ENCODE measurements at regions not wholly inside any gene's neighbourhood (a gene's known extent, or its start where the extent isn't known, plus 50 kb on each side); places are given as distances from the start of the nearest gene placed in this dataset.
"Not testable (repeated sequence)": the region's sequence is repeated elsewhere in the genome, so short reads cannot be mapped to it uniquely, and the experiment has no call there.

- TF ChIP-seq EZH2phosphoT487 (IDR thresholded peaks at IDR 0.05; ENCODE audit: low read depth, severe bottlenecking, unreplicated experiment) (no peak), EZH2 (IDR thresholded peaks at IDR 0.05; ENCODE audit: borderline replicate concordance) (no peak), CTCF (IDR thresholded peaks at IDR 0.05; ENCODE audit: poor library complexity) (no peak)
- 62% methylated on average over 2 of the region's 2 CpGs for WGBS (ENCODE audit: low lambda C conversion rate, missing lambda C conversion rate)
- DNase-seq (ENCODE audit: low spot score) = no peak
- Histone ChIP-seq H3K9me3 (ENCODE audit: low read depth) (no peaks in the 10 kb centered on the region), H3K4me3 (no peak overlapping the region), H3K4me1 (ENCODE audit: insufficient read depth) (no peaks in the 10 kb centered on the region), H4K20me1 (ENCODE audit: insufficient read depth, poor library complexity, severe bottlenecking) (no peaks in the 10 kb centered on the region), H3K27me3 (no peaks in the 10 kb centered on the region), H3K4me2 (no peak overlapping the region), H2AFZ (no peak overlapping the region), H3K36me3 (replicated peaks; ENCODE audit: insufficient read depth, low read depth) (no peaks in the 10 kb centered on the region), H3K27ac (no peak overlapping the region), H3K9me2 (replicated peaks; ENCODE audit: insufficient read depth) (no peaks in the 10 kb centered on the region), H3K79me2 (no peaks in the 10 kb centered on the region)
Observed at GRCh38 chr4:158395889-158396288, 125.8 kb upstream of the RXFP1 start.

GRCh38 chr4:158397781-158398180 lies 123.9 kb upstream of the RXFP1 start:
- H3K27me3 ChIP-seq = no peaks in the 10 kb centered on the region
- H3K4me1 ChIP-seq (ENCODE audit: insufficient read depth) = no peaks in the 10 kb centered on the region
- 94% methylated on average over 2 of the region's 2 CpGs for WGBS (ENCODE audit: low lambda C conversion rate, missing lambda C conversion rate)
- TF ChIP-seq CTCF (IDR thresholded peaks at IDR 0.05; ENCODE audit: poor library complexity) = no peak
- no peak for TF ChIP-seq EZH2phosphoT487 (IDR thresholded peaks at IDR 0.05; ENCODE audit: low read depth, severe bottlenecking, unreplicated experiment)
- TF ChIP-seq EZH2 (IDR thresholded peaks at IDR 0.05; ENCODE audit: borderline replicate concordance) = no peak
- no peak for DNase-seq (ENCODE audit: low spot score)
- no peaks in the 10 kb centered on the region for H3K9me2 ChIP-seq (replicated peaks; ENCODE audit: insufficient read depth)
- H3K4me2 ChIP-seq = no peak overlapping the region
- H2AFZ ChIP-seq = no peak overlapping the region
- H3K9me3 ChIP-seq (ENCODE audit: low read depth) = no peaks in the 10 kb centered on the region
- H3K36me3 ChIP-seq (replicated peaks; ENCODE audit: insufficient read depth, low read depth) = no peaks in the 10 kb centered on the region
- H4K20me1 ChIP-seq (ENCODE audit: insufficient read depth, poor library complexity, severe bottlenecking) = no peaks in the 10 kb centered on the region
- H3K79me2 ChIP-seq = no peaks in the 10 kb centered on the region
- no peak overlapping the region for H3K27ac ChIP-seq
- H3K4me3 ChIP-seq = no peak overlapping the region

DNA sequence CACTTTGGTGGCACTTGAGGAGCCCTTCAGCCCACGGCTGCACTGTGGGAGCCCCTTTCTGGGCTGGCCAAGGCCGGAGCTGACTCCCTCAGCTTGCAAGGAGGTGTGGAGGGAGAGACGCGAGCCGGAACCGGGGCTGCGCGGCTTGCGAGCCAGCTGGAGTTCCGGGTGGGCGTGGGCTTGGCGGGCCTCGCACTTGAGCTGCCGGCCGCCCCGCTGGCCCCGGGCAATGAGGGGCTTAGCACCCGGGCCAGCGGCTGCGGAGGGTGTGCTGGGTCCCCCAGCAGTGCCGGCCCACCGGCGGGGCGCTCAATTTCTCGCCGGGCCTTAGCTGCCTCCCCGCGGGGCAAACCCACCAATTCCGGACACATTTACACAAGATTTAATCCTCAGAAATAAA lies 113.7 kb upstream of the RXFP1 start:
- not testable (repeated sequence) for DNase-seq (ENCODE audit: low spot score); H3K79me2 ChIP-seq; H3K9me3 ChIP-seq (ENCODE audit: low read depth); H3K27ac ChIP-seq; H2AFZ ChIP-seq; H4K20me1 ChIP-seq (ENCODE audit: insufficient read depth, poor library complexity, severe bottlenecking); H3K36me3 ChIP-seq (replicated peaks; ENCODE audit: insufficient read depth, low read depth); H3K4me3 ChIP-seq; H3K9me2 ChIP-seq (replicated peaks; ENCODE audit: insufficient read depth); H3K27me3 ChIP-seq; H3K4me1 ChIP-seq (ENCODE audit: insufficient read depth); H3K4me2 ChIP-seq
- 98% methylated on average over 23 of the region's 29 CpGs for WGBS (ENCODE audit: low lambda C conversion rate, missing lambda C conversion rate)

DNA sequence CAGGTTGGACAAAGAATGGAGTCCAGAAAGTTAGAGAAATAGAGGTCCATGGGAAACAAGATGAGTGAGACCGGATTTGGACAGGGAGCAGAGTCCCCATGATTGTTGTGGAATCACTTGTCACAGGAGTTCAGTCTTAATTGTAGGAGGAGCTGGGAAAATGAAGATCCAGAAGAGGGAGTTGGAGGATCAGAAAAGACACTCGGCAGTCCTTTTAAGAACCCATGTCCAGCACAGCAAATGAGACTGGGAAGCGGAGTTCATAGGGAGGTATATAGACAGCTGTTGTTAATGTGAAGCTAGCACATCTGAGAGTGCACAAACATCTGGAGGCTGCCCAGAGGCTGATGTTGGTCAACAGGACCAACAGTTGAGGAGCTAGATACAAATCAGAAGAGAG lies 111.4 kb upstream of the RXFP1 start:
- Histone ChIP-seq H3K79me2 (no peaks in the 10 kb centered on the region), H3K4me1 (ENCODE audit: insufficient read depth) (no peaks in the 10 kb centered on the region), H4K20me1 (ENCODE audit: insufficient read depth, poor library complexity, severe bottlenecking) (no peaks in the 10 kb centered on the region), H3K27ac (no peak overlapping the region), H3K9me3 (ENCODE audit: low read depth) (no peaks in the 10 kb centered on the region), H3K27me3 (no peaks in the 10 kb centered on the region), H3K36me3 (replicated peaks; ENCODE audit: insufficient read depth, low read depth) (no peaks in the 10 kb centered on the region), H3K4me3 (no peak overlapping the region), H2AFZ (no peak overlapping the region), H3K9me2 (replicated peaks; ENCODE audit: insufficient read depth) (no peaks in the 10 kb centered on the region), H3K4me2 (no peak overlapping the region)
- peak; percentile 9 for TF ChIP-seq CTCF (IDR thresholded peaks at IDR 0.05; ENCODE audit: poor library complexity)
- no peak for TF ChIP-seq EZH2phosphoT487 (IDR thresholded peaks at IDR 0.05; ENCODE audit: low read depth, severe bottlenecking, unreplicated experiment)
- TF ChIP-seq EZH2 (IDR thresholded peaks at IDR 0.05; ENCODE audit: borderline replicate concordance) = no peak
- DNase-seq (ENCODE audit: low spot score) = no peak
- WGBS (ENCODE audit: low lambda C conversion rate, missing lambda C conversion rate) = 78% methylated on average over 3 of the region's 3 CpGs
